Gastroesophageal sphincter (tissue), 4 donors: ENCODE measurements at regions not wholly inside any gene's neighbourhood (a gene's known extent, or its start where the extent isn't known, plus 50 kb on each side); places are given as distances from the start of the nearest gene placed in this dataset.

Experiments used
- ATAC-seq: fragments of 150-250 bp; one replicate; pipeline ENCODE4 v1.9.1; 2016; ENCODE audit warnings: mild to moderate bottlenecking, moderate library complexity
- H3K27ac ChIP-seq, 4 donors: fragments of 200-600 bp; sonication (generic) in 3 of 4; 1 replicate in 3 of 4; 2 replicates in 1 of 4; pipeline ENCODE4 v1.5.1; 2016 to 2019
- H3K27me3 ChIP-seq: fragments of 200-600 bp; sonication (generic); one replicate; pipeline ENCODE4 v1.5.1; 2019
- H3K36me3 ChIP-seq, 2 donors: fragments of 200-600 bp; sonication (generic); one replicate each; pipeline ENCODE4 v1.5.1; 2019; ENCODE audit warnings: control low read depth in 1 of 2
- H3K4me1 ChIP-seq, 3 donors: fragments of 200-600 bp; sonication (generic); 1 replicate in 2 of 3; 2 replicates in 1 of 3; pipeline ENCODE4 v1.5.1; 2016 to 2019; ENCODE audit warnings: control low read depth in 2 of 3
- H3K4me3 ChIP-seq, 2 donors: fragments of 200-600 bp; sonication (generic); one replicate each; pipeline ENCODE4 v1.5.1; 2019; ENCODE audit warnings: mild to moderate bottlenecking in 1 of 2, moderate library complexity in 1 of 2
- H3K9me3 ChIP-seq, 3 donors: fragments of 200-600 bp; sonication (generic); one replicate each; pipeline ENCODE4 v1.5.1; 2017 to 2019; ENCODE audit warnings: control low read depth in 2 of 3
- EP300 ChIP-seq: sonication (generic); formaldehyde crosslinking; IDR thresholded peaks from one replicate; pipeline ENCODE4 v1.6.1; 2017; ENCODE audit warnings: antibody characterized with exemption, mild to moderate bottlenecking
- POLR2A ChIP-seq, 2 donors: fragments of 450-650 bp; IDR thresholded peaks; one replicate each; pipeline ENCODE4 v1.6.1; 2017; ENCODE audit warnings: antibody characterized with exemption in 2 of 2, mild to moderate bottlenecking in 2 of 2, moderate library complexity in 1 of 2
- POLR2AphosphoS5 ChIP-seq: sonication (generic); formaldehyde crosslinking; IDR thresholded peaks from one replicate; pipeline ENCODE4 v1.6.1; 2017; ENCODE audit warnings: antibody characterized with exemption
- WGBS, 2 donors: methylation state at CpG; one replicate each; pipeline ENCODE4 v1.1.5; 2018; ENCODE audit warnings: low coverage in 1 of 2; 5-methylcytosine and 5-hydroxymethylcytosine counted together
- TF ChIP-seq, protein P1 (sequence below), 4 experiments: fragments of 200-600 bp in 2 of 4; fragments of 450-650 bp in 2 of 4; sonication (generic) in 1 of 4; IDR thresholded peaks; one replicate each; pipeline ENCODE4 v1.5.1; 2017 to 2019; ENCODE audit warnings: antibody characterized with exemption in 4 of 4, mild to moderate bottlenecking in 2 of 4, moderate library complexity in 2 of 4

GRCh38 chr21:17351766-17352165 is 161.1 kb upstream of the CXADR start:
- Histone ChIP-seq H3K36me3 (no peaks in the 10 kb centered on the region), H3K27me3 (peaks cover 5% of the 10 kb centered on the region), H3K4me1 (no peaks in the 10 kb centered on the region), H3K27ac (no peak overlapping the region), H3K9me3 (no peaks in the 10 kb centered on the region), H3K4me3 (no peak overlapping the region)
- 73 to 83% methylated on average over 1 to 2 of the region's 2 CpGs for WGBS, 2 donors
- ATAC-seq, result no peak
- TF ChIP-seq POLR2AphosphoS5 (no peak), EP300 (no peak), POLR2A (IDR thresholded peaks at IDR 0.05) (no peak)
- TF ChIP-seq, protein P1, sequence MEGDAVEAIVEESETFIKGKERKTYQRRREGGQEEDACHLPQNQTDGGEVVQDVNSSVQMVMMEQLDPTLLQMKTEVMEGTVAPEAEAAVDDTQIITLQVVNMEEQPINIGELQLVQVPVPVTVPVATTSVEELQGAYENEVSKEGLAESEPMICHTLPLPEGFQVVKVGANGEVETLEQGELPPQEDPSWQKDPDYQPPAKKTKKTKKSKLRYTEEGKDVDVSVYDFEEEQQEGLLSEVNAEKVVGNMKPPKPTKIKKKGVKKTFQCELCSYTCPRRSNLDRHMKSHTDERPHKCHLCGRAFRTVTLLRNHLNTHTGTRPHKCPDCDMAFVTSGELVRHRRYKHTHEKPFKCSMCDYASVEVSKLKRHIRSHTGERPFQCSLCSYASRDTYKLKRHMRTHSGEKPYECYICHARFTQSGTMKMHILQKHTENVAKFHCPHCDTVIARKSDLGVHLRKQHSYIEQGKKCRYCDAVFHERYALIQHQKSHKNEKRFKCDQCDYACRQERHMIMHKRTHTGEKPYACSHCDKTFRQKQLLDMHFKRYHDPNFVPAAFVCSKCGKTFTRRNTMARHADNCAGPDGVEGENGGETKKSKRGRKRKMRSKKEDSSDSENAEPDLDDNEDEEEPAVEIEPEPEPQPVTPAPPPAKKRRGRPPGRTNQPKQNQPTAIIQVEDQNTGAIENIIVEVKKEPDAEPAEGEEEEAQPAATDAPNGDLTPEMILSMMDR (IDR thresholded peaks at IDR 0.05), result no peak

GRCh38 chr21:17352996-17353655 is 159.7 kb upstream of the CXADR start:
- Histone ChIP-seq H3K36me3 (no peaks in the 10 kb centered on the region), H3K27me3 (peaks cover 5% of the 10 kb centered on the region), H3K4me1 (no peaks in the 10 kb centered on the region), H3K27ac (no peak overlapping the region), H3K4me3 (no peak overlapping the region), H3K9me3 (no peaks in the 10 kb centered on the region)
- no peak for ATAC-seq
- TF ChIP-seq POLR2AphosphoS5 (no peak), EP300 (no peak), POLR2A (IDR thresholded peaks at IDR 0.05) (no peak)
- TF ChIP-seq, protein P1 (IDR thresholded peaks at IDR 0.05), result no peak
- 60% methylated on average over 1 of the region's 3 CpGs; no CpG with 5 or more reads in 1 of the 2 donors for WGBS, 2 donors

DNA sequence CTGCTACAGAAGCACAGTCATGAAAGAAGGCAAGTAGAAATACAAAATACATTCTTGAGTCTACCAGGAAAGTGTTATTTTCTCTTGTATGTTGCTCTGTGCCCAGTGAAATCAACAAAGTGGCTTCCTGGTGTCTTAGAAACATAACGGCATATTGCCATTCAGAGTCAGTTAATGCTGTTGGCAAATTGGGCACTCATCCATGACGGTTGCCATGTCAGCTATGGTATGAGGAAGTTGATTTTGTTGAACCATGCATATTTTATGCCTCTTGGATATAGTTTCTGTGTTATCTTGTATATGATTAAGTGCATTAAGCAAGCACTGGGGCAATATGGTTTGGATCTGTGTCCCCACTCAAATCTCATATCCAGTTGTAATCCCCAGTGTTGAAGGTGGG is 153.1 kb upstream of the CXADR start:
- Histone ChIP-seq H3K27me3 (no peaks in the 10 kb centered on the region), H3K27ac (no peak overlapping the region), H3K4me1 (no peaks in the 10 kb centered on the region), H3K9me3 (no peaks in the 10 kb centered on the region), H3K36me3 (no peaks in the 10 kb centered on the region), H3K4me3 (no peak overlapping the region)
- TF ChIP-seq EP300 (no peak), POLR2AphosphoS5 (no peak), POLR2A (IDR thresholded peaks at IDR 0.05) (no peak)
- TF ChIP-seq, protein P1 (IDR thresholded peaks at IDR 0.05), result no peak
- no peak for ATAC-seq
- 80 to 83% methylated on average over 1 to 2 of the region's 2 CpGs for WGBS, 2 donors

- ATAC-seq, result peak; percentile 21
- Histone ChIP-seq H3K9me3 (no peaks in the 10 kb centered on the region), H3K27me3 (no peaks in the 10 kb centered on the region), H3K4me1 (no peaks in the 10 kb centered on the region), H3K36me3 (no peaks in the 10 kb centered on the region), H3K4me3 (no peak overlapping the region), H3K27ac (peak overlapping the region in 1 of 4 donors; percentile 5)
- no peak for TF ChIP-seq EP300
- TF ChIP-seq, protein P1 (IDR thresholded peaks at IDR 0.05), result no peak
- TF ChIP-seq POLR2A (IDR thresholded peaks at IDR 0.05), result no peak
- no peak for TF ChIP-seq POLR2AphosphoS5
- WGBS, 2 donors, result 47% methylated on average over 2 of the region's 3 CpGs
Measured at GRCh38 chr21:17368748-17369363, 144.0 kb upstream of the CXADR start.

DNA sequence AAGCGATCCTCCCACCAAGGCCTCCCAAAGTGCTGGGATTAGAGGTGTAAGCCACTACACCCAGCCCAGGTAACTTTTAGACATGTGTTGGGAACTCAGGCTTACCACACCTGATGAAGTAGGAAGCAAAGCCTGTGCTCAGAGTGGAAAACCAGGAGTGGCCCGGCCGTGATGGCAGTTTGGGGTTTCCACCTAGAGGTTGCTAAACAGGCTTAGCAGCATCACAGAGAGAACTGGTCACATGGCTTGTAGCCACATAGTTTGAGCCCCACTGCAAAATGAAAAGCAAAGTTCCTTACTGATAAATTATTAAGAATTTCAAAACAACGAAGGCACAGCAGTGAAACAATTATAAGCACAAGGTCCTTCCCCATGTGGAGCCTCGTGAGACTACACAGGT is 142.6 kb upstream of the CXADR start:
- Histone ChIP-seq H3K36me3 (no peaks in the 10 kb centered on the region), H3K27me3 (no peaks in the 10 kb centered on the region), H3K27ac (no peak overlapping the region), H3K4me3 (no peak overlapping the region), H3K9me3 (no peaks in the 10 kb centered on the region), H3K4me1 (no peaks in the 10 kb centered on the region)
- 48 to 50% methylated on average over 2 to 4 of the region's 5 CpGs for WGBS, 2 donors
- no peak for ATAC-seq
- TF ChIP-seq EP300 (no peak), POLR2AphosphoS5 (no peak), POLR2A (IDR thresholded peaks at IDR 0.05) (no peak)
- TF ChIP-seq, protein P1 (IDR thresholded peaks at IDR 0.05), result no peak
